DND-41 (cell line): ENCODE measurements at regions not wholly inside any gene's neighbourhood (a gene's known extent, or its start where the extent isn't known, plus 50 kb on each side); places are given as distances from the start of the nearest gene placed in this dataset.

Experiments
- ATAC-seq: fragments of 200-7000 bp; cut with Tn5 transposase; 3 replicates; pipeline ENCODE4 v1.9.1; 2021; ENCODE audit warnings: low read depth; ENCODE audit not compliant: insufficient read depth
- DNase-seq: peaks from one replicate; pipeline ENCODE4 v3.0.0-alpha.2; 2020
- H2AFZ ChIP-seq: 2 replicates; pipeline ENCODE4 v1.6.0; 2012; ENCODE audit warnings: low read depth, low read length
- H3K27ac ChIP-seq: 2 replicates; pipeline ENCODE4 v1.5.1; 2012; ENCODE audit warnings: low read length, inconsistent platforms
- H3K27me3 ChIP-seq: fragments of 200-600 bp; sonication (generic); 2 replicates; pipeline ENCODE4 v1.6.0; 2012; ENCODE audit warnings: low read length, mild to moderate bottlenecking, inconsistent platforms; ENCODE audit not compliant: insufficient read depth, poor library complexity
- H3K36me3 ChIP-seq: 2 replicates; pipeline ENCODE4 v1.5.1; 2012; ENCODE audit warnings: low read length, inconsistent platforms; ENCODE audit not compliant: insufficient read depth
- H3K4me1 ChIP-seq: 2 replicates; pipeline ENCODE4 v1.5.1; 2012; ENCODE audit warnings: mild to moderate bottlenecking, low read length; ENCODE audit not compliant: insufficient read depth
- H3K4me2 ChIP-seq: 2 replicates; pipeline ENCODE4 v1.6.0; 2012; ENCODE audit warnings: mild to moderate bottlenecking, moderate library complexity, low read length, inconsistent platforms; ENCODE audit not compliant: insufficient read depth
- H3K4me3 ChIP-seq, 2 experiments: fragments of 200-600 bp in 1 of 2; shearing (Covaris generic) in 1 of 2; 2 replicates each; pipeline ENCODE4 v1.5.1; 2012 to 2016; ENCODE audit warnings: inconsistent platforms in 2 of 2, low read length in 2 of 2, mild to moderate bottlenecking in 2 of 2, low read depth in 1 of 2, moderate library complexity in 1 of 2
- H3K79me2 ChIP-seq: 2 replicates; pipeline ENCODE4 v1.6.0; 2012; ENCODE audit warnings: low read length, inconsistent platforms; ENCODE audit not compliant: insufficient read depth
- H3K9ac ChIP-seq: 2 replicates; pipeline ENCODE4 v1.6.0; 2012; ENCODE audit warnings: low read depth, mild to moderate bottlenecking, inconsistent platforms, low read length, moderate library complexity
- H3K9me3 ChIP-seq: 2 replicates; pipeline ENCODE4 v1.5.1; 2012; ENCODE audit warnings: low read length, moderate library complexity, mild to moderate bottlenecking, inconsistent platforms; ENCODE audit not compliant: insufficient read depth, severe bottlenecking
- H4K20me1 ChIP-seq: 2 replicates; pipeline ENCODE4 v1.6.0; 2012; ENCODE audit warnings: low read length; ENCODE audit not compliant: insufficient read depth
- EZH2 ChIP-seq: IDR thresholded peaks from 3 replicates; pipeline ENCODE4 v1.6.1; 2012; ENCODE audit warnings: borderline replicate concordance, low read depth, mild to moderate bottlenecking, moderate library complexity, low read length, inconsistent platforms; ENCODE audit not compliant: severe bottlenecking
- TF ChIP-seq, protein P1 (sequence below): IDR thresholded peaks from 2 replicates; pipeline ENCODE4 v1.5.1; 2012; ENCODE audit warnings: borderline replicate concordance, low read length, moderate library complexity, mild to moderate bottlenecking; ENCODE audit not compliant: poor library complexity, severe bottlenecking; ENCODE audit errors: extremely low read depth

DNA sequence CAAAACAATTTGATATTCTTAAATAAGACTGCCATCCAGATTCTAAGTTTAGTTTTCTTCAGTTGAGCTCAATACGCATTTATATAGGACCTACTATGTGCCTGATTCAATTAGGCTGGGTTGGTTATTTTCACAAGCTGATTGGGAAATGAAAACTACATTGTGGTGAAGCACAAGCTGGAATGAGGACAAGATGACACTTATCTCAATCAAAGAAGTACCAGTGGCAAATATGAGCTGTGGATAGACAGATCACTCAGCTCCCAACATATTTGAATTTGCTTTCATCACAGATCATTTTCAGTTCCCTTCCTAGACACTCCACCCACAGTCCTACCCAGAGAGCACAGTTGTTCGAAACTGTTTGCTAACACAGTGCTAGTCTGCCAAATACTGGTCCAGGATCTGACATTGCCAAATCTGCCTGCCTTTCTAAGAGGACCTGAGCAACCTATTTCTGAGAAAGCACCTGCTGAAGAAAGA, 74.7 kb downstream of the LLPH start:
- H3K27ac ChIP-seq = no peak overlapping the region
- no peak for ATAC-seq

DNA sequence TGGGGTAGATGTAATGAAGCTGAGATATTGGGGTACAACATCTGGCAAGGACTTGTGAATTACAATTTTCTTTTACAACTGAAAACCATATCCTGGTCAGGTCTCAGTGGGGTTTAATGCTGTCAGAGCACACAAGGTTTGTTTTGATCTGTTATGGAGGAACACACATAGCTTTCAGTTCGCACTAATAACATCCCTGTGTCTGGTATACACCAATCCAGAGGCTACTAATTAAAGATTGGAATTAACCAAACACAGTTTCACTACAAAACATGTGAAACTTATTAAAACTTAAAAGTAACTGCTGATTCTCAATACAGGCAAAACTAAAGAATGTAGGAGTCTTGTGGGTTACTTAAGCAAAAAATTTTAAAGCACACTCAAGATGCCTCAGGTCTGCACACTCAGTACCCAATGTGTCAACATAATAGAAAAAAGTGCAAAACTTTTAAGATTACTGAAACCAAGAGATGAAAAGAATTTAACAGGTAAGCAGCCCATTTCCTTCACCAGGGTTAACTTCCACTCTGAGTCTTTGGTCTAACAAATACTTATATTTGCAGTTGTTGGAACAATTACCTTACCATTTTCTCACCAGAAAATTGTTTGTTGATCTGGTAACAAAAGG, 77.4 kb downstream of the LLPH start:
- H3K4me3 ChIP-seq = no peak overlapping the region
- H2AFZ ChIP-seq = no peak overlapping the region
- no peak for TF ChIP-seq EZH2
- TF ChIP-seq, protein P1, sequence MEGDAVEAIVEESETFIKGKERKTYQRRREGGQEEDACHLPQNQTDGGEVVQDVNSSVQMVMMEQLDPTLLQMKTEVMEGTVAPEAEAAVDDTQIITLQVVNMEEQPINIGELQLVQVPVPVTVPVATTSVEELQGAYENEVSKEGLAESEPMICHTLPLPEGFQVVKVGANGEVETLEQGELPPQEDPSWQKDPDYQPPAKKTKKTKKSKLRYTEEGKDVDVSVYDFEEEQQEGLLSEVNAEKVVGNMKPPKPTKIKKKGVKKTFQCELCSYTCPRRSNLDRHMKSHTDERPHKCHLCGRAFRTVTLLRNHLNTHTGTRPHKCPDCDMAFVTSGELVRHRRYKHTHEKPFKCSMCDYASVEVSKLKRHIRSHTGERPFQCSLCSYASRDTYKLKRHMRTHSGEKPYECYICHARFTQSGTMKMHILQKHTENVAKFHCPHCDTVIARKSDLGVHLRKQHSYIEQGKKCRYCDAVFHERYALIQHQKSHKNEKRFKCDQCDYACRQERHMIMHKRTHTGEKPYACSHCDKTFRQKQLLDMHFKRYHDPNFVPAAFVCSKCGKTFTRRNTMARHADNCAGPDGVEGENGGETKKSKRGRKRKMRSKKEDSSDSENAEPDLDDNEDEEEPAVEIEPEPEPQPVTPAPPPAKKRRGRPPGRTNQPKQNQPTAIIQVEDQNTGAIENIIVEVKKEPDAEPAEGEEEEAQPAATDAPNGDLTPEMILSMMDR = no peak
- H3K79me2 ChIP-seq = no peaks in the 10 kb centered on the region
- H3K4me2 ChIP-seq = no peak overlapping the region
- no peak overlapping the region for H3K27ac ChIP-seq
- DNase-seq (no peak), ATAC-seq (no peak)
- H3K9ac ChIP-seq = no peak overlapping the region
- no peaks in the 10 kb centered on the region for H3K4me1 ChIP-seq
- no peaks in the 10 kb centered on the region for H3K36me3 ChIP-seq
- no peaks in the 10 kb centered on the region for H3K27me3 ChIP-seq
- H4K20me1 ChIP-seq = no peaks in the 10 kb centered on the region
- no peaks in the 10 kb centered on the region for H3K9me3 ChIP-seq

More for the DNA sequence above, 74.7 kb downstream of the LLPH start:
- Histone ChIP-seq H2AFZ (no peak overlapping the region), H3K9ac (no peak overlapping the region), H3K9me3 (no peaks in the 10 kb centered on the region), H3K36me3 (no peaks in the 10 kb centered on the region), H3K4me3 (no peak overlapping the region), H3K79me2 (no peaks in the 10 kb centered on the region), H3K27me3 (no peaks in the 10 kb centered on the region), H4K20me1 (no peaks in the 10 kb centered on the region), H3K4me1 (no peaks in the 10 kb centered on the region), H3K4me2 (no peak overlapping the region)
- no peak for DNase-seq
- no peak for TF ChIP-seq EZH2
- TF ChIP-seq, protein P1 = no peak

DNA sequence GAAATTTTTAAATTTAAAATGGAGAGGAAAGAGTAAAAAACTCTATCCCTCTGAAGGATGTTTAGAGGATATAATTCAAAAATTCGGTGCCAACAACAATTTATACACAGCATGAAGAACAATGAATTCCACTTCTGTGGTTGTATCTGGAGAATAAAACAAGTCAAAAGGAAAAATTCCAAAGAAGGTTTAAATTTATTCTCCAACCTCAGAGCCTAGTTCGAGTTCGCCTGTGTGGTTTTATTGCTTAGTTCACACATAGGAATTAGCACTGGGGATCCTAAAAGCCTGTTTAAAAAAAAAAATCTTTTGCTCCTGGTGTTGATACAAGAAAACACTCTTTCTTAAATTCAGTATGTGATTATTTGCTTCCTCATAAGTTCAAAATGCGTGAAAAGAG, 79.2 kb downstream of the LLPH start:
- Histone ChIP-seq H3K36me3 (no peaks in the 10 kb centered on the region), H3K27ac (no peak overlapping the region), H3K4me2 (no peak overlapping the region), H3K4me3 (no peak overlapping the region), H3K79me2 (no peaks in the 10 kb centered on the region), H3K27me3 (no peaks in the 10 kb centered on the region), H3K4me1 (no peaks in the 10 kb centered on the region), H2AFZ (no peak overlapping the region), H3K9me3 (no peaks in the 10 kb centered on the region), H3K9ac (no peak overlapping the region), H4K20me1 (no peaks in the 10 kb centered on the region)
- DNase-seq (no peak), ATAC-seq (no peak)
- TF ChIP-seq EZH2 = no peak

DNA sequence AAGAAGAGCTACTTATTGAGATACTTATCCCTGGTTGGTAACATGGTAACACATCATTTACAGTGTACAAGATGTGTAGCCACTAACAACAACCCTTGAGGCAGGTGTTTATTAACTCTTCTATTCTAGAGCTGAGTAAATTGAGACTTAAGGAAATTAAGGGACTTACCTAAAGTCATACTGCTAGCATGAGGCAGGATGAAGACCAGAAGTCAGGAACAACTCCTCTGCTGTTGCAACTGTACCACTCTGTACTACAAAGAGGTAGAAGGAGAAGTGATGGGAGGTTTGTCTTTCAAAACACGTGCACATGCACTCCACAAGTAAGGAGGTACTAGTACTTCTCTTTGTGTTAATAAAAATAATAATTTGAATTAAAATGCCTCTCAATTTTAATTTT, 79.9 kb downstream of the LLPH start:
- Histone ChIP-seq H4K20me1 (no peaks in the 10 kb centered on the region), H3K4me1 (no peaks in the 10 kb centered on the region), H3K27me3 (no peaks in the 10 kb centered on the region), H3K4me3 (no peak overlapping the region), H2AFZ (no peak overlapping the region), H3K9ac (no peak overlapping the region), H3K36me3 (no peaks in the 10 kb centered on the region), H3K9me3 (no peaks in the 10 kb centered on the region), H3K4me2 (no peak overlapping the region), H3K79me2 (no peaks in the 10 kb centered on the region), H3K27ac (no peak overlapping the region)
- ATAC-seq = no peak
- TF ChIP-seq, protein P1 = no peak
- no peak for TF ChIP-seq EZH2
- no peak for DNase-seq
